Esophagus muscularis mucosa (tissue), 4 donors: ENCODE measurements at regions not wholly inside any gene's neighbourhood (a gene's known extent, or its start where the extent isn't known, plus 50 kb on each side); places are given as distances from the start of the nearest gene placed in this dataset.

ENCODE experiments used
- EP300 ChIP-seq: sonication (generic); formaldehyde crosslinking; IDR thresholded peaks from one replicate; pipeline ENCODE4 v1.6.1; 2017; ENCODE audit warnings: antibody characterized with exemption
- POLR2A ChIP-seq: fragments of 450-650 bp; IDR thresholded peaks from one replicate; pipeline ENCODE4 v1.6.1; 2017; ENCODE audit warnings: antibody characterized with exemption, moderate library complexity, mild to moderate bottlenecking, low read depth
- POLR2AphosphoS5 ChIP-seq, 2 donors: sonication (generic); formaldehyde crosslinking; IDR thresholded peaks; one replicate each; pipeline ENCODE4 v1.6.1; 2017; ENCODE audit warnings: antibody characterized with exemption in 2 of 2
- TF ChIP-seq, protein P1 (sequence below), 3 experiments: fragments of 200-600 bp in 2 of 3; fragments of 450-650 bp in 1 of 3; sonication (generic) in 2 of 3; IDR thresholded peaks; one replicate each; pipeline ENCODE4 v1.5.1; 2017 to 2019; ENCODE audit warnings: antibody characterized with exemption in 3 of 3, mild to moderate bottlenecking in 2 of 3, moderate library complexity in 1 of 3

DNA sequence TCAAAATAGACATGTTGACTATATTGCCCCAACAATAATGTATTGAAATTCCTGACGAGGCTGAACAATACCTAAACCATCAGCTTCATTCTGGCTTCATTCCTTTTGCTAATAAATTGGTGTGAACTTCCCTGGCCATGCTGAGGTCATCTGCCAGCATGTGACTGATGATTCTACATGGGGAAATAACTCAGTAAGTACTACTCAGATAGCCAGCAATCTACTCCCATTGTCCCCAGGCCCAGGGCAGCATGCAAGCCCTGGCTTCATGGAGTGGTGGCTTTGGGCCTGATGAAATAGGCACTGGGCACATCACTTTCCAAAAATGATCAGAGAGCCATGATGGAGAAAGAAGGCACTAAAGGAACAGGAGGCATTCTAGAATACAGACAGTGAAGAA is 468.5 kb upstream of the PIK3C3 start:
- TF ChIP-seq, protein P1, sequence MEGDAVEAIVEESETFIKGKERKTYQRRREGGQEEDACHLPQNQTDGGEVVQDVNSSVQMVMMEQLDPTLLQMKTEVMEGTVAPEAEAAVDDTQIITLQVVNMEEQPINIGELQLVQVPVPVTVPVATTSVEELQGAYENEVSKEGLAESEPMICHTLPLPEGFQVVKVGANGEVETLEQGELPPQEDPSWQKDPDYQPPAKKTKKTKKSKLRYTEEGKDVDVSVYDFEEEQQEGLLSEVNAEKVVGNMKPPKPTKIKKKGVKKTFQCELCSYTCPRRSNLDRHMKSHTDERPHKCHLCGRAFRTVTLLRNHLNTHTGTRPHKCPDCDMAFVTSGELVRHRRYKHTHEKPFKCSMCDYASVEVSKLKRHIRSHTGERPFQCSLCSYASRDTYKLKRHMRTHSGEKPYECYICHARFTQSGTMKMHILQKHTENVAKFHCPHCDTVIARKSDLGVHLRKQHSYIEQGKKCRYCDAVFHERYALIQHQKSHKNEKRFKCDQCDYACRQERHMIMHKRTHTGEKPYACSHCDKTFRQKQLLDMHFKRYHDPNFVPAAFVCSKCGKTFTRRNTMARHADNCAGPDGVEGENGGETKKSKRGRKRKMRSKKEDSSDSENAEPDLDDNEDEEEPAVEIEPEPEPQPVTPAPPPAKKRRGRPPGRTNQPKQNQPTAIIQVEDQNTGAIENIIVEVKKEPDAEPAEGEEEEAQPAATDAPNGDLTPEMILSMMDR (IDR thresholded peaks at IDR 0.05) = no peak
- no peak for TF ChIP-seq POLR2AphosphoS5 (IDR thresholded peaks at IDR 0.05)
- TF ChIP-seq POLR2A = no peak
- TF ChIP-seq EP300 = no peak
